Bone marrow (tissue), 2 donors: ENCODE measurements at regions not wholly inside any gene's neighbourhood (a gene's known extent, or its start where the extent isn't known, plus 50 kb on each side); places are given as distances from the start of the nearest gene placed in this dataset.
"Not testable (repeated sequence)": the region's sequence is repeated elsewhere in the genome, so short reads cannot be mapped to it uniquely, and the experiment has no call there.

Experiments used
- DNase-seq, 2 donors: peaks; one replicate each; lab custom pipeline; 2025; lab: John Stamatoyannopoulos, UW

- no peak for DNase-seq
Measured at GRCh38 chr14:71600309-71600708, 331.9 kb upstream of the RGS6 start.

GRCh38 chr14:71602524-71602923 lies 329.7 kb upstream of the RGS6 start:
- no peak for DNase-seq

- DNase-seq, result no peak
Measured at GRCh38 chr14:71604231-71604630, 328.0 kb upstream of the RGS6 start.

GRCh38 chr14:71606064-71606463 lies 326.2 kb upstream of the RGS6 start:
- DNase-seq, result no peak

GRCh38 chr14:71606575-71606974 lies 325.7 kb upstream of the RGS6 start:
- no peak for DNase-seq

GRCh38 chr14:71607056-71607455 lies 325.2 kb upstream of the RGS6 start:
- DNase-seq, result no peak

- no peak for DNase-seq
Measured at GRCh38 chr14:71610149-71610548, 322.1 kb upstream of the RGS6 start.

GRCh38 chr14:71610797-71611196 lies 321.4 kb upstream of the RGS6 start:
- no peak for DNase-seq

GRCh38 chr14:71613168-71613567 lies 319.1 kb upstream of the RGS6 start:
- no peak for DNase-seq

GRCh38 chr14:71616013-71616412 lies 316.2 kb upstream of the RGS6 start:
- DNase-seq, result no peak

- no peak for DNase-seq
Measured at GRCh38 chr14:71618047-71618446, 314.2 kb upstream of the RGS6 start.

GRCh38 chr14:71618716-71619115 lies 313.5 kb upstream of the RGS6 start:
- no peak for DNase-seq

- no peak for DNase-seq
Measured at GRCh38 chr14:71619472-71619871, 312.8 kb upstream of the RGS6 start.

GRCh38 chr14:71620401-71620800 lies 311.8 kb upstream of the RGS6 start:
- DNase-seq, result no peak

GRCh38 chr14:71621276-71621675 lies 311.0 kb upstream of the RGS6 start:
- DNase-seq, result no peak

- DNase-seq, result no peak
Measured at GRCh38 chr14:71621980-71622605, 310.1 kb upstream of the RGS6 start.

GRCh38 chr14:71623939-71624338 lies 308.3 kb upstream of the RGS6 start:
- no peak for DNase-seq

GRCh38 chr14:71625175-71625574 lies 307.1 kb upstream of the RGS6 start:
- no peak for DNase-seq

- no peak for DNase-seq
Measured at GRCh38 chr14:71625891-71626701, 306.1 kb upstream of the RGS6 start.

- no peak for DNase-seq
Measured at GRCh38 chr14:71628433-71628832, 303.8 kb upstream of the RGS6 start.

- no peak for DNase-seq
Measured at GRCh38 chr14:71629250-71629649, 303.0 kb upstream of the RGS6 start.

- no peak for DNase-seq
Measured at GRCh38 chr14:71629765-71630492, 302.3 kb upstream of the RGS6 start.

GRCh38 chr14:71631030-71631429 lies 301.2 kb upstream of the RGS6 start:
- DNase-seq, result not testable (repeated sequence)
